Gastroesophageal sphincter (tissue), 2 donors: ENCODE measurements at regions not wholly inside any gene's neighbourhood (a gene's known extent, or its start where the extent isn't known, plus 50 kb on each side); places are given as distances from the start of the nearest gene placed in this dataset.

ENCODE experiments used
- EP300 ChIP-seq: sonication (generic); formaldehyde crosslinking; IDR thresholded peaks from one replicate; pipeline ENCODE4 v1.6.1; 2017; ENCODE audit warnings: antibody characterized with exemption, mild to moderate bottlenecking
- POLR2AphosphoS5 ChIP-seq: sonication (generic); formaldehyde crosslinking; IDR thresholded peaks from one replicate; pipeline ENCODE4 v1.6.1; 2017; ENCODE audit warnings: antibody characterized with exemption

DNA sequence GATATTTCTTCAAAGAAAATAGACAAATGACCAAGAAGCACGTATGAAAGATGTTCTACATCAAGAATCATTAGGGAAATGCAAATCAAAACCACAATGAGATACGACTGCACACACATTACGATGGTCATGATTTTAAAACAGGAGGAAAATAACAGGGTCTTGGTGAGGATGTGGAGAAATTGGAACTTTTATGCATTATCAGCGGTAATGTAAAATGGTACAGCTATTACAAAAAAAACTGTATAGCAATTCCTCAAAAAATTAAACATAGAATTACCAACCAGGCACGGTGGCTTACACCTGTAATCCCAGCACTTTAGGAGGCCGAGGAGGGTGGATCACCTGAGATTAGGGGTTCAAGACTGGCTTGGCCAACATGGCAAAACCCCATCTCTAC, 178.8 kb upstream of the NEBL start:
- TF ChIP-seq POLR2AphosphoS5 (no peak), EP300 (no peak)
